Ishikawa (cell line): ENCODE measurements at regions not wholly inside any gene's neighbourhood (a gene's known extent, or its start where the extent isn't known, plus 50 kb on each side); places are given as distances from the start of the nearest gene placed in this dataset.

Experiments
- CEBPB ChIP-seq: IDR thresholded peaks from 2 replicates; pipeline ENCODE4 v1.6.1; 2012
- CREB1 ChIP-seq: IDR thresholded peaks from 2 replicates; pipeline ENCODE4 v1.6.1; 2012; ENCODE audit warnings: low read depth
- EGR1 ChIP-seq: IDR thresholded peaks from 2 replicates; pipeline ENCODE4 v1.6.1; 2012
- EP300 ChIP-seq: IDR thresholded peaks from 2 replicates; pipeline ENCODE4 v1.6.1; 2012; ENCODE audit warnings: borderline replicate concordance
- FOXM1 ChIP-seq: IDR thresholded peaks from 2 replicates; pipeline ENCODE4 v1.6.1; 2012; ENCODE audit warnings: low read depth, borderline replicate concordance
- MAX ChIP-seq: IDR thresholded peaks from 2 replicates; pipeline ENCODE4 v1.6.1; 2012
- NFIC ChIP-seq: IDR thresholded peaks from 2 replicates; pipeline ENCODE4 v1.6.1; 2012
- RAD21 ChIP-seq: IDR thresholded peaks from 2 replicates; pipeline ENCODE4 v1.6.1; 2012; ENCODE audit warnings: low read depth
- REST ChIP-seq: IDR thresholded peaks from 2 replicates; pipeline ENCODE4 v1.6.1; 2012; ENCODE audit warnings: low read depth, mild to moderate bottlenecking
- TAF1 ChIP-seq: IDR thresholded peaks from 2 replicates; pipeline ENCODE4 v1.6.1; 2012; ENCODE audit warnings: low read depth, mild to moderate bottlenecking
- TCF12 ChIP-seq: IDR thresholded peaks from 2 replicates; pipeline ENCODE4 v1.6.1; 2012; ENCODE audit warnings: low read depth
- TEAD4 ChIP-seq: IDR thresholded peaks from 2 replicates; pipeline ENCODE4 v1.6.1; 2012
- USF1 ChIP-seq: IDR thresholded peaks from 2 replicates; pipeline ENCODE4 v1.6.1; 2012
- YY1 ChIP-seq: IDR thresholded peaks from 2 replicates; pipeline ENCODE4 v1.6.1; 2012; ENCODE audit warnings: low read depth
- ZBTB7A ChIP-seq: IDR thresholded peaks from 2 replicates; pipeline ENCODE4 v1.6.1; 2012; ENCODE audit warnings: low read depth

- TF ChIP-seq REST (no peak), MAX (no peak), TEAD4 (no peak), CREB1 (no peak), ZBTB7A (no peak), USF1 (no peak), EGR1 (no peak), EP300 (no peak), FOXM1 (no peak), TCF12 (no peak)
Measured at GRCh38 chr6:126419901-126420300, 80.0 kb downstream of the CENPW start.

GRCh38 chr6:126422912-126423311 is 83.0 kb downstream of the CENPW start:
- TF ChIP-seq ZBTB7A, result no peak
- no peak for TF ChIP-seq TEAD4
- no peak for TF ChIP-seq EGR1
- no peak for TF ChIP-seq TAF1
- no peak for TF ChIP-seq EP300
- TF ChIP-seq YY1, result no peak

GRCh38 chr6:126427713-126428112 is 87.8 kb downstream of the CENPW start:
- TF ChIP-seq RAD21 (no peak), REST (no peak), EP300 (no peak), EGR1 (no peak), TEAD4 (no peak)

- no peak for TF ChIP-seq MAX
- TF ChIP-seq NFIC, result no peak
- no peak for TF ChIP-seq YY1
- no peak for TF ChIP-seq REST
- TF ChIP-seq CEBPB, result no peak
- no peak for TF ChIP-seq RAD21
- TF ChIP-seq TCF12, result no peak
- TF ChIP-seq TEAD4, result no peak
- no peak for TF ChIP-seq TAF1
- TF ChIP-seq EP300, result no peak
- no peak for TF ChIP-seq USF1
- no peak for TF ChIP-seq CREB1
- TF ChIP-seq EGR1, result no peak
- TF ChIP-seq ZBTB7A, result no peak
- TF ChIP-seq FOXM1, result no peak
Measured at GRCh38 chr6:126429866-126430265, 90.0 kb downstream of the CENPW start.

GRCh38 chr6:126432564-126432963 is 92.6 kb downstream of the CENPW start:
- TF ChIP-seq CEBPB, result no peak
- no peak for TF ChIP-seq EP300
- TF ChIP-seq TEAD4, result no peak
- TF ChIP-seq FOXM1, result no peak
- no peak for TF ChIP-seq TCF12
- TF ChIP-seq USF1, result no peak
- no peak for TF ChIP-seq MAX
- no peak for TF ChIP-seq EGR1
- TF ChIP-seq ZBTB7A, result no peak
- TF ChIP-seq REST, result no peak
- no peak for TF ChIP-seq RAD21
- no peak for TF ChIP-seq CREB1
- TF ChIP-seq YY1, result no peak
- TF ChIP-seq TAF1, result no peak
- TF ChIP-seq NFIC, result no peak
